SK-N-SH (cell line): ENCODE measurements at regions not wholly inside any gene's neighbourhood (a gene's known extent, or its start where the extent isn't known, plus 50 kb on each side); places are given as distances from the start of the nearest gene placed in this dataset.

Experiments
- CTCF ChIA-PET: fragments of 300-600, 350-600 bp; formaldehyde crosslinking; extraction: SDS; loops from one replicate; lab custom pipeline; 2021; lab: Yijun Ruan, JAX
- POLR2A ChIA-PET: fragments of 350-600 bp; sonication (Branson Sonifier 250); formaldehyde crosslinking; extraction: SDS; loops from one replicate; lab custom pipeline; 2020; ENCODE audit warnings: antibody characterized with exemption, inconsistent platforms; lab: Yijun Ruan, JAX
- DNase-seq: peaks from one replicate; pipeline ENCODE4 v3.0.0; 2012
- H2AFZ ChIP-seq: fragments of 200-600 bp; sonication (generic); 2 replicates; pipeline ENCODE4 v1.8.1; 2016; ENCODE audit warnings: antibody characterized with exemption, mild to moderate bottlenecking, low read depth
- H3F3A ChIP-seq: fragments of 200-600 bp; sonication (generic); replicated peaks from 2 replicates; pipeline ENCODE3; 2016; ENCODE audit warnings: antibody characterized with exemption, mild to moderate bottlenecking; ENCODE audit not compliant: insufficient read depth
- H3K27ac ChIP-seq, 2 experiments: fragments of 200-500 bp in 1 of 2; fragments of 200-600 bp in 1 of 2; sonication (Bioruptor generic) in 1 of 2; sonication (generic), shearing (Covaris generic) in 1 of 2; 2 replicates each; pipeline versions ENCODE4 v1.5.1 to v1.6.1; 2014 to 2016; ENCODE audit warnings: low read depth in 2 of 2, inconsistent platforms in 1 of 2, low read length in 1 of 2, mild to moderate bottlenecking in 1 of 2, mixed read lengths in 1 of 2
- H3K27me3 ChIP-seq: fragments of 200-600 bp; sonication (generic), shearing (Covaris generic); 2 replicates; pipeline ENCODE4 v1.6.1; 2016; ENCODE audit warnings: mixed run types; ENCODE audit not compliant: insufficient read depth
- H3K36me3 ChIP-seq, 2 experiments: fragments of 200-500 bp in 1 of 2; fragments of 200-600 bp in 1 of 2; sonication (Bioruptor generic) in 1 of 2; sonication (generic) in 1 of 2; replicated peaks in 1 of 2; 2 replicates each; pipeline versions ENCODE3 to v1.5.1; 2014 to 2016; ENCODE audit warnings: low read length in 1 of 2, mild to moderate bottlenecking in 1 of 2; ENCODE audit not compliant: insufficient read depth in 2 of 2, control insufficient read depth in 1 of 2
- H3K4me1 ChIP-seq, 2 experiments: fragments of 200-500 bp in 1 of 2; fragments of 200-600 bp in 1 of 2; sonication (Bioruptor generic) in 1 of 2; sonication (generic), shearing (Covaris generic) in 1 of 2; 2 replicates each; pipeline versions ENCODE4 v1.5.1 to v1.6.1; 2014 to 2016; ENCODE audit warnings: low read depth in 1 of 2, low read length in 1 of 2, mixed run types in 1 of 2; ENCODE audit not compliant: insufficient read depth in 2 of 2, control insufficient read depth in 1 of 2
- H3K4me2 ChIP-seq: fragments of 200-600 bp; sonication (generic), shearing (Covaris generic); 2 replicates; pipeline ENCODE4 v1.6.1; 2017; ENCODE audit warnings: mixed run types
- H3K4me3 ChIP-seq, 2 experiments: fragments of 200-500 bp in 1 of 2; fragments of 200-600 bp in 1 of 2; sonication (Bioruptor generic) in 1 of 2; sonication (generic), shearing (Covaris generic) in 1 of 2; 2 replicates each; pipeline versions ENCODE4 v1.5.1 to v1.8.1; 2014 to 2016; ENCODE audit warnings: low read depth in 2 of 2, inconsistent platforms in 1 of 2, low read length in 1 of 2, mild to moderate bottlenecking in 1 of 2, mixed read lengths in 1 of 2, moderate library complexity in 1 of 2
- H3K79me2 ChIP-seq: fragments of 200-600 bp; sonication (generic); 2 replicates; pipeline ENCODE4 v1.8.1; 2017; ENCODE audit warnings: mild to moderate bottlenecking; ENCODE audit not compliant: insufficient read depth
- H3K9ac ChIP-seq: fragments of 200-600 bp; sonication (generic); 2 replicates; pipeline ENCODE4 v1.6.1; 2017; ENCODE audit warnings: mixed run types
- H3K9me2 ChIP-seq: fragments of 200-600 bp; sonication (generic); 2 replicates; pipeline ENCODE4 v1.6.1; 2017; ENCODE audit warnings: mixed run types
- H3K9me3 ChIP-seq: fragments of 200-600 bp; sonication (generic); 2 replicates; pipeline ENCODE4 v1.6.1; 2017; ENCODE audit warnings: mixed run types, mild to moderate bottlenecking, moderate library complexity
- H4K20me1 ChIP-seq: fragments of 200-600 bp; sonication (generic); 2 replicates; pipeline ENCODE4 v1.6.1; 2017; ENCODE audit warnings: mild to moderate bottlenecking, mixed run types; ENCODE audit not compliant: insufficient read depth
- CHD2 ChIP-seq: fragments of 150-350 bp; IDR thresholded peaks from 2 replicates; pipeline ENCODE4 v1.6.1; 2018; ENCODE audit warnings: low read length; ENCODE audit not compliant: partially characterized antibody
- EP300 ChIP-seq, 2 experiments: IDR thresholded peaks; 2 replicates each; pipeline versions ENCODE4 v1.4.0 to v1.6.1; 2012; ENCODE audit warnings: borderline replicate concordance in 1 of 2, low read depth in 1 of 2, low read length in 1 of 2
- FOSL2 ChIP-seq: IDR thresholded peaks from 2 replicates; pipeline ENCODE4 v1.4.0; 2012; ENCODE audit warnings: low read depth, mild to moderate bottlenecking, moderate library complexity, borderline replicate concordance
- MEF2A ChIP-seq: IDR thresholded peaks from 2 replicates; pipeline ENCODE4 v1.4.0; 2012; ENCODE audit warnings: low read depth, borderline replicate concordance
- POLR2AphosphoS5 ChIP-seq: IDR thresholded peaks from 2 replicates; pipeline ENCODE4 v1.6.1; 2012; ENCODE audit warnings: low read depth, low read length
- RFX5 ChIP-seq: IDR thresholded peaks from 2 replicates; pipeline ENCODE4 v1.6.1; 2012; ENCODE audit warnings: mild to moderate bottlenecking, improper control_type of control experiment, low read length
- RXRA ChIP-seq: IDR thresholded peaks from 2 replicates; pipeline ENCODE4 v1.4.0; 2012; ENCODE audit warnings: low read depth, mild to moderate bottlenecking, borderline replicate concordance
- SIN3A ChIP-seq: IDR thresholded peaks from 2 replicates; pipeline ENCODE4 v1.6.1; 2012; ENCODE audit warnings: low read depth, mild to moderate bottlenecking, low read length, moderate library complexity, borderline replicate concordance
- YY1 ChIP-seq: IDR thresholded peaks from 2 replicates; pipeline ENCODE4 v1.4.0; 2012; ENCODE audit warnings: low read depth, mild to moderate bottlenecking
- ZBTB33 ChIP-seq: IDR thresholded peaks from 2 replicates; pipeline ENCODE4 v1.4.0; 2012; ENCODE audit warnings: low read depth, borderline replicate concordance
- WGBS: methylation state at CpG from one replicate; pipeline ENCODE4 v1.1.6; 2017; ENCODE audit warnings: low lambda C conversion rate; 5-methylcytosine and 5-hydroxymethylcytosine counted together

- TF ChIP-seq MEF2A (no peak), POLR2AphosphoS5 (no peak), SIN3A (no peak), YY1 (no peak), RFX5 (no peak), FOSL2 (no peak), ZBTB33 (no peak), EP300 (IDR thresholded peaks at IDR 0.05; ENCODE audit: borderline replicate concordance in 1 of 2, low read depth in 1 of 2, low read length in 1 of 2) (no peak), CHD2 (no peak), RXRA (no peak)
- H3K36me3 ChIP-seq, result no peaks in the 10 kb centered on the region
- no peak overlapping the region for H3K4me3 ChIP-seq
- no peaks in the 10 kb centered on the region for H3F3A ChIP-seq
- no peaks in the 10 kb centered on the region for H3K27me3 ChIP-seq
- H4K20me1 ChIP-seq, result no peaks in the 10 kb centered on the region
- CTCF ChIA-PET, result no interaction called here
- no peak overlapping the region for H3K9ac ChIP-seq
- WGBS, result 31% methylated on average over 3 of the region's 3 CpGs
- H3K9me2 ChIP-seq, result no peaks in the 10 kb centered on the region
- H3K79me2 ChIP-seq, result no peaks in the 10 kb centered on the region
- no peak overlapping the region for H2AFZ ChIP-seq
- no peak overlapping the region for H3K27ac ChIP-seq
- H3K9me3 ChIP-seq, result no peaks in the 10 kb centered on the region
- POLR2A ChIA-PET, result no interaction called here
- no peak for DNase-seq
- H3K4me1 ChIP-seq, result peaks cover 0 to 5% of the 10 kb centered on the region in 2 experiments; a peak in 2 of 4 replicates
- no peak overlapping the region for H3K4me2 ChIP-seq
These were observed 50.7 kb upstream of the HBS1L start for GRCh38 chr6:135105299-135105698.
